ENCODE measurements at regions not wholly inside any gene's neighbourhood (a gene's known extent, or its start where the extent isn't known, plus 50 kb on each side); places are given as distances from the start of the nearest gene placed in this dataset.

DNA sequence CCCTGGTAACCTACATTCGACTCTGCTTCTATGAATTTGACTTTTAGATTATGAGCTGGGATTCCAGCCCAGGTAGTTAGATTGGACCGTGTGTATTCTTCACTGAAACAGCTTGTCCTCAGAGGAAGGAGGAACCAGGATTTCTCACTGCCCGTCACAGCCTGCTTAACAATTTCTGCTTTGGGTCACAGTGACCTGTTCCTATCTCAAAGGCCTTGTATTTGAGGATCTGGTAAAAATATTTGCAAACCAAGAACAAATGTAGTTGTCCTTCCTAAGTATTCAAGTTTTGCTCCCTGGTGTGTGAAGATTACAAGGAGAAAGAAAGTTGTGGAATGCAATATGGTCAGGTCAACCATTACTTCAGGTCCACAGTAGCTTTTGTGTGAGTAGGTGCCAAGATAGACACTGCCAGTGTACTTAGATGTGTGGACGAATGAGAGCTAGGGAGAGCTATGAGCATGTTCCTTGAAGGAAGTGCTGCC, 55.1 kb downstream of the KIF4B start:
- TF ChIP-seq, protein P1, sequence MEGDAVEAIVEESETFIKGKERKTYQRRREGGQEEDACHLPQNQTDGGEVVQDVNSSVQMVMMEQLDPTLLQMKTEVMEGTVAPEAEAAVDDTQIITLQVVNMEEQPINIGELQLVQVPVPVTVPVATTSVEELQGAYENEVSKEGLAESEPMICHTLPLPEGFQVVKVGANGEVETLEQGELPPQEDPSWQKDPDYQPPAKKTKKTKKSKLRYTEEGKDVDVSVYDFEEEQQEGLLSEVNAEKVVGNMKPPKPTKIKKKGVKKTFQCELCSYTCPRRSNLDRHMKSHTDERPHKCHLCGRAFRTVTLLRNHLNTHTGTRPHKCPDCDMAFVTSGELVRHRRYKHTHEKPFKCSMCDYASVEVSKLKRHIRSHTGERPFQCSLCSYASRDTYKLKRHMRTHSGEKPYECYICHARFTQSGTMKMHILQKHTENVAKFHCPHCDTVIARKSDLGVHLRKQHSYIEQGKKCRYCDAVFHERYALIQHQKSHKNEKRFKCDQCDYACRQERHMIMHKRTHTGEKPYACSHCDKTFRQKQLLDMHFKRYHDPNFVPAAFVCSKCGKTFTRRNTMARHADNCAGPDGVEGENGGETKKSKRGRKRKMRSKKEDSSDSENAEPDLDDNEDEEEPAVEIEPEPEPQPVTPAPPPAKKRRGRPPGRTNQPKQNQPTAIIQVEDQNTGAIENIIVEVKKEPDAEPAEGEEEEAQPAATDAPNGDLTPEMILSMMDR (IDR thresholded peaks at IDR 0.05; ENCODE audit: borderline replicate concordance, extremely low read depth, low read length, poor library complexity, severe bottlenecking): no peak
- TF ChIP-seq EZH2 (IDR thresholded peaks at IDR 0.05; ENCODE audit: borderline replicate concordance, low read depth, low read length, severe bottlenecking): no peak

Data from DND-41 (cell line).